ENCODE measurements at regions not wholly inside any gene's neighbourhood (a gene's known extent, or its start where the extent isn't known, plus 50 kb on each side); places are given as distances from the start of the nearest gene placed in this dataset.

DNA sequence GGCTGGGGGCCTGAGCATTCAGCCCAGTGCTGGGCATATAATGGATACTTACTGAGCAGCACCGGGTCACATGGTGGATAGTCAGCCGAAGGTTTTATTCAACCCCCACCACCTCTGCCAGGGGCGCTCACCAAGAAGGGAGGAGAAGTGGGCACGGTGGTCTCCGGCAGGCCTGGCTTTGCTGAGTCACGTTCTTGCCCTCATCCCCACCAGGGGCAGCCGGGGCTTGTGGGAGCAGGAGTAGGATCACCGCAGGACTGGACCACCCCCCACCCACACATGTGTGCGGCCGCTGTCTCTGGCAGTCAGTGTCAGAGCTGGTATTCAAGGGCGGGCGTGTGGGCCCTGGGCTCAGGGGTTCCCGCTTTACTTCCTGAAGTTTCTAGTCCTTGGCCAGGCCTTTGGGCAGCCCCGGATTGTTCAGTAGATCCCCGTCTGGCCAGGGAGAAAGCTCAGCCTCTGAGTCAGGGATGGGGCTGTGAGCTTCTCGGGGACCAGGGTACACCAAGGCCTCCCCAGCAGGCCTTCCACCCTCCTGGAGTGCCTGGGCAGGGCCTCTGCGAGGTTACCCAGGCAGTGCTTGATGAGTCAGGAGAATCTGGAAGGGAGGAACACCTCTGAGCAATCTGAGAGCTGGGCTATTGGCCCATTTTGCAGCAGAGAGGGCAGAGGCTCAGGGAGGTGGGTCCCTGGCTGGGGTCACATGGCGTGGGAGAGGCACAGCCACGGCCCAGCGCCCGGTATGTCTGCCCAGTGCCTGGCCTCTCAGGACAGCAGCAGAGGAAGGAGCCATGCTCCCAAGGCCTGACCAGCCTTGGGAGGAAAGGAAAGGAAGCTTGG is 60.6 kb downstream of the RTL6 start:
- Histone ChIP-seq H3K9me3 (ENCODE audit: low read depth, low read length) (no peaks in the 10 kb centered on the region), H3K4me2 (ENCODE audit: insufficient read depth, low read length) (no peak overlapping the region), H3K36me3 (ENCODE audit: insufficient read depth, low read length) (no peaks in the 10 kb centered on the region), H3K27ac (ENCODE audit: low read depth, low read length) (no peak overlapping the region), H3K27me3 (ENCODE audit: insufficient read depth, low read length) (peaks cover 10% of the 10 kb centered on the region), H3K4me1 (ENCODE audit: insufficient read depth, low read length) (no peaks in the 10 kb centered on the region), H3K4me3 (ENCODE audit: insufficient read depth, low read length) (no peak overlapping the region), H3K79me2 (ENCODE audit: insufficient read depth, low read length) (no peaks in the 10 kb centered on the region), H4K20me1 (ENCODE audit: insufficient read depth, low read length) (no peaks in the 10 kb centered on the region), H2AFZ (ENCODE audit: low read length) (peak overlapping the region; percentile 25)
- DNase-seq (ENCODE audit: insufficient read length, low spot score, missing footprints) = peak; percentile 92
- TF ChIP-seq, protein P1, sequence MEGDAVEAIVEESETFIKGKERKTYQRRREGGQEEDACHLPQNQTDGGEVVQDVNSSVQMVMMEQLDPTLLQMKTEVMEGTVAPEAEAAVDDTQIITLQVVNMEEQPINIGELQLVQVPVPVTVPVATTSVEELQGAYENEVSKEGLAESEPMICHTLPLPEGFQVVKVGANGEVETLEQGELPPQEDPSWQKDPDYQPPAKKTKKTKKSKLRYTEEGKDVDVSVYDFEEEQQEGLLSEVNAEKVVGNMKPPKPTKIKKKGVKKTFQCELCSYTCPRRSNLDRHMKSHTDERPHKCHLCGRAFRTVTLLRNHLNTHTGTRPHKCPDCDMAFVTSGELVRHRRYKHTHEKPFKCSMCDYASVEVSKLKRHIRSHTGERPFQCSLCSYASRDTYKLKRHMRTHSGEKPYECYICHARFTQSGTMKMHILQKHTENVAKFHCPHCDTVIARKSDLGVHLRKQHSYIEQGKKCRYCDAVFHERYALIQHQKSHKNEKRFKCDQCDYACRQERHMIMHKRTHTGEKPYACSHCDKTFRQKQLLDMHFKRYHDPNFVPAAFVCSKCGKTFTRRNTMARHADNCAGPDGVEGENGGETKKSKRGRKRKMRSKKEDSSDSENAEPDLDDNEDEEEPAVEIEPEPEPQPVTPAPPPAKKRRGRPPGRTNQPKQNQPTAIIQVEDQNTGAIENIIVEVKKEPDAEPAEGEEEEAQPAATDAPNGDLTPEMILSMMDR (IDR thresholded peaks at IDR 0.05; ENCODE audit: extremely low read depth, low read depth, low read length) = no peak

DNA sequence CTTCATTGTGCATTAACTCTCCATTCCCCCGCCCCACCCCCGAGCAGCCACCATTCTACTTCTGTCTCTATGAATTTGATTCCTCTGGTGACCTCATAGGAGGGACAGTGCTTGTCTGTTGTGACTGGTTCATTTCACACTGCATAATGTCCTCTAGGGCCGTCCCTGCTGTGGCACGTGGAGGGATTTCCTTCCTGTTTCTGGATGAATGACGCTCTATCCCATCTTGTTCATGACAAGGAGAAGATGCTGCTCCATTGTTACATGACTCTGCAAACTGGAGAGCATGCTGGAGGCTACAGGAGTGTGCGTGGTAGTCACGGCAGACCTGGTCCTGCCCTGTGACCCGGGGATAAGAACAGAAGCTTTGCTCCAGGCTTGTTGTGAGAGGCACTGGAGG is 61.3 kb downstream of the RTL6 start:
- Histone ChIP-seq H3K27ac (ENCODE audit: low read depth, low read length) (no peak overlapping the region), H3K36me3 (ENCODE audit: insufficient read depth, low read length) (no peaks in the 10 kb centered on the region), H3K79me2 (ENCODE audit: insufficient read depth, low read length) (no peaks in the 10 kb centered on the region), H3K9me3 (ENCODE audit: low read depth, low read length) (no peaks in the 10 kb centered on the region), H3K4me3 (ENCODE audit: insufficient read depth, low read length) (no peak overlapping the region), H3K4me2 (ENCODE audit: insufficient read depth, low read length) (no peak overlapping the region), H4K20me1 (ENCODE audit: insufficient read depth, low read length) (no peaks in the 10 kb centered on the region), H2AFZ (ENCODE audit: low read length) (no peak overlapping the region), H3K27me3 (ENCODE audit: insufficient read depth, low read length) (peaks cover 15% of the 10 kb centered on the region), H3K4me1 (ENCODE audit: insufficient read depth, low read length) (no peaks in the 10 kb centered on the region)
- TF ChIP-seq, protein P1 (IDR thresholded peaks at IDR 0.05; ENCODE audit: extremely low read depth, low read depth, low read length) = no peak
- DNase-seq (ENCODE audit: insufficient read length, low spot score, missing footprints) = peak; percentile 66

DNA sequence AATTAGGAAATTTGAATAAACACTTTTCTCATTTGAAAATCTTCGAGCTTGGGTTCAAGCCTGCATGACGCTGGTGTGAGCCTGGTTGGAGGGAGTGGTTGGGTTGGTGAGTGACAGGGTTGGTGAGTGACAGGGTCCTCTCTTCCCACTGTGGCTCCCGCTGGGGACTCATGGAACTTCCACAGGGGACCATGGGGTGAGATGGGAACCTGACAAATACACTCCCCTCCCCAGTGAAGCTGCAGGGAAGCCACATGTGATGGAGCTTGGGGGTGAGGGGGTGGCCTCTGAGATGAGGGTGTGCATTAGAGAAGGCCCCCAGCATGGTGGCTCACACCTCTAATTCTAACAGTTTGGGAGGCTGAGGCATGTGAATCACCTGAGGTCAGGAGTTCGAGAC is 66.8 kb downstream of the RTL6 start:
- Histone ChIP-seq H3K27me3 (ENCODE audit: insufficient read depth, low read length) (peaks cover 24% of the 10 kb centered on the region), H3K4me2 (ENCODE audit: insufficient read depth, low read length) (no peak overlapping the region), H3K36me3 (ENCODE audit: insufficient read depth, low read length) (no peaks in the 10 kb centered on the region), H3K79me2 (ENCODE audit: insufficient read depth, low read length) (no peaks in the 10 kb centered on the region), H3K27ac (ENCODE audit: low read depth, low read length) (no peak overlapping the region), H3K9me3 (ENCODE audit: low read depth, low read length) (no peaks in the 10 kb centered on the region), H3K4me3 (ENCODE audit: insufficient read depth, low read length) (no peak overlapping the region), H4K20me1 (ENCODE audit: insufficient read depth, low read length) (no peaks in the 10 kb centered on the region), H3K4me1 (ENCODE audit: insufficient read depth, low read length) (no peaks in the 10 kb centered on the region), H2AFZ (ENCODE audit: low read length) (no peak overlapping the region)
- peak; percentile 35 for DNase-seq (ENCODE audit: insufficient read length, low spot score, missing footprints)
- TF ChIP-seq, protein P1 (IDR thresholded peaks at IDR 0.05; ENCODE audit: extremely low read depth, low read depth, low read length) = no peak

DNA sequence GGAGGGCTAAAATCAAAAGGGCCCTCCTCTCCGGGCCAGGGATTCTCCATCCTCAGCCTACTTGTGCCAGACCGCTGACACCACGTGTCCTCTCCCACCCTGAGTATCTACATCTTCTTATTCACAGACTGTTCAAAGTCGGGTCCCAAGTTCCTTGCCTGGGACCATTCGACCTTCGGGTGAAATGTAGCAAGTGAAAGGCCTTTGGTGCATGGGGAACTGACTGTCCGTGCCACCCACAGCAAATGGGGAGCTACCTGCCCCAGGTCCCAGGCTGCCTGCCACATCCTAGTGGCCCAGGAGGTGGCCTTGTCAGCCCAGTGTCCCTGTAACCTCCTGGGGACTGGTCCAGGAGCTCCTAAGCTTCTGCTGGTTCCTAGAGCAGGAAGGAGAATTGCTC is 67.3 kb downstream of the RTL6 start:
- H3K4me3 ChIP-seq (ENCODE audit: insufficient read depth, low read length) = no peak overlapping the region

More for the DNA sequence above, 67.3 kb downstream of the RTL6 start:
- no peaks in the 10 kb centered on the region for H3K36me3 ChIP-seq (ENCODE audit: insufficient read depth, low read length)
- H3K4me1 ChIP-seq (ENCODE audit: insufficient read depth, low read length) = no peaks in the 10 kb centered on the region
- H4K20me1 ChIP-seq (ENCODE audit: insufficient read depth, low read length) = no peaks in the 10 kb centered on the region
- peaks cover 24% of the 10 kb centered on the region for H3K27me3 ChIP-seq (ENCODE audit: insufficient read depth, low read length)
- H3K9me3 ChIP-seq (ENCODE audit: low read depth, low read length) = no peaks in the 10 kb centered on the region
- no peak for DNase-seq (ENCODE audit: insufficient read length, low spot score, missing footprints)
- H2AFZ ChIP-seq (ENCODE audit: low read length) = no peak overlapping the region
- TF ChIP-seq, protein P1 (IDR thresholded peaks at IDR 0.05; ENCODE audit: extremely low read depth, low read depth, low read length) = no peak
- H3K79me2 ChIP-seq (ENCODE audit: insufficient read depth, low read length) = no peaks in the 10 kb centered on the region
- no peak overlapping the region for H3K27ac ChIP-seq (ENCODE audit: low read depth, low read length)
- H3K4me2 ChIP-seq (ENCODE audit: insufficient read depth, low read length) = no peak overlapping the region

Data from osteoblast (primary cell).